ENCODE measurements at regions not wholly inside any gene's neighbourhood (a gene's known extent, or its start where the extent isn't known, plus 50 kb on each side); places are given as distances from the start of the nearest gene placed in this dataset.

- no peak overlapping the region for H3K4me2 ChIP-seq (ENCODE audit: low read length)
- peaks cover 5% of the 10 kb centered on the region; the same call in 1 of the 2 replicates for H3K4me1 ChIP-seq (ENCODE audit: control insufficient read depth, low read length)
- TF ChIP-seq EZH2phosphoT487 (IDR thresholded peaks at IDR 0.05; ENCODE audit: borderline replicate concordance, low read length): no peak
- TF ChIP-seq, protein P1, sequence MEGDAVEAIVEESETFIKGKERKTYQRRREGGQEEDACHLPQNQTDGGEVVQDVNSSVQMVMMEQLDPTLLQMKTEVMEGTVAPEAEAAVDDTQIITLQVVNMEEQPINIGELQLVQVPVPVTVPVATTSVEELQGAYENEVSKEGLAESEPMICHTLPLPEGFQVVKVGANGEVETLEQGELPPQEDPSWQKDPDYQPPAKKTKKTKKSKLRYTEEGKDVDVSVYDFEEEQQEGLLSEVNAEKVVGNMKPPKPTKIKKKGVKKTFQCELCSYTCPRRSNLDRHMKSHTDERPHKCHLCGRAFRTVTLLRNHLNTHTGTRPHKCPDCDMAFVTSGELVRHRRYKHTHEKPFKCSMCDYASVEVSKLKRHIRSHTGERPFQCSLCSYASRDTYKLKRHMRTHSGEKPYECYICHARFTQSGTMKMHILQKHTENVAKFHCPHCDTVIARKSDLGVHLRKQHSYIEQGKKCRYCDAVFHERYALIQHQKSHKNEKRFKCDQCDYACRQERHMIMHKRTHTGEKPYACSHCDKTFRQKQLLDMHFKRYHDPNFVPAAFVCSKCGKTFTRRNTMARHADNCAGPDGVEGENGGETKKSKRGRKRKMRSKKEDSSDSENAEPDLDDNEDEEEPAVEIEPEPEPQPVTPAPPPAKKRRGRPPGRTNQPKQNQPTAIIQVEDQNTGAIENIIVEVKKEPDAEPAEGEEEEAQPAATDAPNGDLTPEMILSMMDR (IDR thresholded peaks at IDR 0.05; ENCODE audit: low read depth, low read length, poor library complexity, severe bottlenecking): no peak
These were observed 1285.5 kb downstream of the TBC1D22A start for GRCh38 chr22:48047722-48048500.

DNA sequence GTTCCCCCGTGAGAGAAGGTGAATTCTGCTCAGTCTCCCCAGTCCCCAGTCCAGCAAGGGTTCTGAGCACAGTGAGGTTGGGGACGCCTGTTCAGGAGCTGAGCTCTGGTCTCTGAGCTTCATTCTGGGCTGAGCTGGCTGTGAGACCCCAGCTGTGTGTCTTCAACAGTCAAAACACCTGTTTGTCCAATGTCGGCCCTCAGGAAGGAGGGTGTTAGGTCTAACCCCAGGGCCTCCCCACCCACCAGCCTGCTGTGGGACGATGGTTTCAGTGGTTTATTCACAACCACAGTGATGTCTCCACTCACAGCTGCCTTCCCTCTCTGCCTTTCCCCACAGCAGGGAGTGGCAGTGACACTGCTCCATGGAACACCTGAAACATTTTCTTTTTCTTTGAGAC, 1282.9 kb downstream of the TBC1D22A start:
- Histone ChIP-seq H3K4me2 (ENCODE audit: low read length) (no peak overlapping the region), H3K4me1 (ENCODE audit: control insufficient read depth, low read length) (peaks cover 5% of the 10 kb centered on the region; the same call in 1 of the 2 replicates), H3K27ac (ENCODE audit: low read depth, low read length) (no peak overlapping the region), H3K9me2 (replicated peaks; ENCODE audit: control insufficient read depth, low read length) (no peaks in the 10 kb centered on the region), H3K9me3 (ENCODE audit: control insufficient read depth, insufficient read depth, low read length) (no peaks in the 10 kb centered on the region), H3K27me3 (ENCODE audit: control insufficient read depth, low read length) (no peaks in the 10 kb centered on the region), H3K79me2 (ENCODE audit: control insufficient read depth, low read length) (no peaks in the 10 kb centered on the region), H4K20me1 (ENCODE audit: control insufficient read depth, insufficient read depth, low read depth, low read length) (no peaks in the 10 kb centered on the region), H3K4me3 (ENCODE audit: low read length) (no peak overlapping the region), H3K36me3 (ENCODE audit: control insufficient read depth, low read length) (no peaks in the 10 kb centered on the region), H3F3A (ENCODE audit: control insufficient read depth, insufficient read depth) (no peaks in the 10 kb centered on the region)
- TF ChIP-seq, protein P1 (IDR thresholded peaks at IDR 0.05; ENCODE audit: low read depth, low read length, poor library complexity, severe bottlenecking): no peak
- TF ChIP-seq EZH2phosphoT487 (IDR thresholded peaks at IDR 0.05; ENCODE audit: borderline replicate concordance, low read length): no peak

More at GRCh38 chr22:48047722-48048500, 1285.5 kb downstream of the TBC1D22A start:
- Histone ChIP-seq H3F3A (ENCODE audit: control insufficient read depth, insufficient read depth) (no peaks in the 10 kb centered on the region), H3K4me3 (ENCODE audit: low read length) (no peak overlapping the region), H3K27me3 (ENCODE audit: control insufficient read depth, low read length) (no peaks in the 10 kb centered on the region), H4K20me1 (ENCODE audit: control insufficient read depth, insufficient read depth, low read depth, low read length) (no peaks in the 10 kb centered on the region), H3K9me2 (replicated peaks; ENCODE audit: control insufficient read depth, low read length) (no peaks in the 10 kb centered on the region), H3K27ac (ENCODE audit: low read depth, low read length) (no peak overlapping the region), H3K36me3 (ENCODE audit: control insufficient read depth, low read length) (no peaks in the 10 kb centered on the region), H3K9me3 (ENCODE audit: control insufficient read depth, insufficient read depth, low read length) (no peaks in the 10 kb centered on the region), H3K79me2 (ENCODE audit: control insufficient read depth, low read length) (no peaks in the 10 kb centered on the region)

DNA sequence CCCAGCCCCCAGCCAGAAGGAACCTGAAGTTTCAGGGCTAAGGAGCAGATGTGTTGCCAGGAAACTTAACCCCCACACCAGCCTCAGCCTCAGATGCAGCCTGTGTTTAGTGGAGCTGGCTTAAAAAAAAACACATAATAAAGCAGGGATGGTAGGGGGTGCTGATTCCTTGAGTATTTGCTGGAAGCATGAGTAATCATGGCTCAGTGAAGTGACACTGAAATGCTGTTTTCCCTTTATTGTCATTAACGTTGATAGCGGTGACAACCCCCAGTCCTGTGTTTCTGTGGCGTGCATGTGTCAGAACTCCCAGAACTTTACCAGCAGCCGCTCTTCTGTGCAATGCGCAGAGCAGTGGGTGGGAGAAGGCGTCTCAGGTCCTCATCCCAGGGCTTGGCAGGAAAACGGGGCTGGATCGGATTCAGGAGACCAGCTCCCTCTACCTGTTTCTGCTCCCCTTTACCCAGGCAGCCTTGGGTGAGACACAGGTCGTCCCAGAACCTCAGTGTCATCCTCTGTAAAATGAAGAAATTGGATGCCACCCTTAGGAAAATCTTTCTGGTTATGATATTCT, 1282.1 kb downstream of the TBC1D22A start:
- Histone ChIP-seq H4K20me1 (ENCODE audit: control insufficient read depth, insufficient read depth, low read depth, low read length) (no peaks in the 10 kb centered on the region), H3K4me2 (ENCODE audit: low read length) (no peak overlapping the region), H3K79me2 (ENCODE audit: control insufficient read depth, low read length) (no peaks in the 10 kb centered on the region), H3K4me1 (ENCODE audit: control insufficient read depth, low read length) (peaks cover 5% of the 10 kb centered on the region; the same call in 1 of the 2 replicates), H3K27me3 (ENCODE audit: control insufficient read depth, low read length) (no peaks in the 10 kb centered on the region), H3K9me3 (ENCODE audit: control insufficient read depth, insufficient read depth, low read length) (no peaks in the 10 kb centered on the region), H3K9me2 (replicated peaks; ENCODE audit: control insufficient read depth, low read length) (no peaks in the 10 kb centered on the region), H3K36me3 (ENCODE audit: control insufficient read depth, low read length) (no peaks in the 10 kb centered on the region), H3F3A (ENCODE audit: control insufficient read depth, insufficient read depth) (no peaks in the 10 kb centered on the region), H3K27ac (ENCODE audit: low read depth, low read length) (no peak overlapping the region), H3K4me3 (ENCODE audit: low read length) (no peak overlapping the region)
- TF ChIP-seq EZH2phosphoT487 (IDR thresholded peaks at IDR 0.05; ENCODE audit: borderline replicate concordance, low read length): no peak
- TF ChIP-seq, protein P1 (IDR thresholded peaks at IDR 0.05; ENCODE audit: low read depth, low read length, poor library complexity, severe bottlenecking): no peak
